Stimulated activated naive CD8-positive, alpha-beta T cell treated with anti-CD3 and anti-CD28 coated beads, Interleukin-15, Interleukin-2, amounts not matched to agents 100 ng/mL and 50 ng/mL, for 24 hours (primary cell): ENCODE measurements at regions not wholly inside any gene's neighbourhood (a gene's known extent, or its start where the extent isn't known, plus 50 kb on each side); places are given as distances from the start of the nearest gene placed in this dataset.
A peak's percentile ranks its signal among the peaks of the same experiment; 100 is the strongest.

Experiments
- H3K27ac Mint-ChIP-seq: one replicate; pipeline ENCODE4 v1.8.0; 2021; ENCODE audit warnings: mild to moderate bottlenecking, mixed read lengths
- H3K27me3 Mint-ChIP-seq: one replicate; pipeline ENCODE4 v1.8.0; 2021; ENCODE audit warnings: mixed read lengths
- H3K36me3 Mint-ChIP-seq: one replicate; pipeline ENCODE4 v1.8.0; 2021; ENCODE audit warnings: low read depth, mixed read lengths
- H3K4me1 Mint-ChIP-seq: one replicate; pipeline ENCODE4 v1.8.0; 2021; ENCODE audit warnings: low read depth, mixed read lengths
- H3K4me3 Mint-ChIP-seq: one replicate; pipeline ENCODE4 v1.8.0; 2021; ENCODE audit warnings: mild to moderate bottlenecking, mixed read lengths
- H3K9me3 Mint-ChIP-seq: one replicate; pipeline ENCODE4 v1.8.0; 2021; ENCODE audit warnings: mixed read lengths

DNA sequence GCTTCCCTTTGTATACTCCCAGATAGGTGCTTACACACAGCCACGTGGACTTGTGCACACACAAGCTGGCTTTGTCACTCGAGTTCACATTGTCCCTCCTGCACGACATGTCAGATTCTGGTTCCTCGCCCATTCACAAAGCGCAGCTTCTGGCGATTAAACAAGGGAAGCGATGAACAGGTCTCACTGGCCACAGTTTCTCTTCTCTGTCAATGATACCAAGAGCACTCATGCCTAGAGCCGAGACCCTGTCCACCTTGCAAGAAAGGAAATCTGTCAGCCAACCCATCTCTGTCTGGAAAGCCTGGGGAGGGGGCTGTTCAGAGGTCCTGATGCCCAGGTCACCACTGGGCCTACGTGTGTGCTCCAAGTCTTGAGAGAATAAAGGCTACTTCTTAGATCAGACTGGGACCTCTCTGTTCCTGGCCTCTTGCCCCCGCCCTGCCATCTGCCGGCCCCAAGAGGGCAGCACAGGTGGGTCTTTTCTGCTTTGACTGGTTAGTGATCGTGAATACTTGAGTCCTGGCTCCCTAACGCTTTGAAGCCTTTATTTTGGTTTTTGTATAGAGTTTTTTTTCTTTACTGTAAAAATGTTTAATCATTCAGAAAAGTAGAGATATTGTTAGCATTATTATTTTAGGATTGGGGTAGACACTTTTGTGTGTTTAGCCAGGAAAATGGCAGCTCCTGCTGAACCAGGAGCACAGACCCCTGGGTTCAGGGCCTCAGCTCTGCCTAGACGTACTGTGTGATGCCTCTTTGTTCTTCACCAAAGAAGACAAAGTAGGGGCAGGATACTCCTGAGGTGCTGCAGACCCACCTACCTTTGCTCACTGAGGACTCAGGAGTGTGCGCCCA lies 104.7 kb downstream of the MRM1 start:
- Mint-ChIP-seq H3K4me1 (no peaks in the 10 kb centered on the region), H3K4me3 (no peak overlapping the region), H3K36me3 (no peaks in the 10 kb centered on the region), H3K27me3 (peaks cover 43% of the 10 kb centered on the region), H3K9me3 (no peaks in the 10 kb centered on the region), H3K27ac (no peak overlapping the region)

DNA sequence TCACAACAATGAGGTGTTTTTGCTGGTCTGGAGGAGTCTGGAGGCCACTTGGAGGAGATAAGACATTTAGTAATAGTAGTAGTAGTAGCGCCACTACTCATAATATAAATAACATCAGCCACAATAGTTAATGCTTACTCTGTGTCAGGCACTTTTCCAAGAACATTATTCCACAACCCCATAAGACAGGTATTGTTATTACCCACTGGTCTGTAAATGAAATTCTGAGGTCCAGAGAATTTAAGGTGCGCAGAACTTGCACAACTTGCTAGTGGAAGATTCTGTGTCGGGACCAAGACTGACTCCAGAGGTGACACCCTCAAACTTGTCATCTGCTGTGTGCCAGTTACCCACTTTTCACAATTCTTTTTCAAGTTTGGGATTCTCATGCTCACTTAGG lies 106.5 kb downstream of the MRM1 start:
- Mint-ChIP-seq H3K4me1 (no peaks in the 10 kb centered on the region), H3K27me3 (peaks cover 26% of the 10 kb centered on the region), H3K9me3 (no peaks in the 10 kb centered on the region), H3K27ac (no peak overlapping the region), H3K36me3 (no peaks in the 10 kb centered on the region), H3K4me3 (no peak overlapping the region)

- no peak overlapping the region for H3K27ac Mint-ChIP-seq
- peaks cover under 1% of the 10 kb centered on the region for H3K4me1 Mint-ChIP-seq
- H3K9me3 Mint-ChIP-seq, result no peaks in the 10 kb centered on the region
- H3K4me3 Mint-ChIP-seq, result no peak overlapping the region
- H3K27me3 Mint-ChIP-seq, result no peaks in the 10 kb centered on the region
- H3K36me3 Mint-ChIP-seq, result no peaks in the 10 kb centered on the region
These were observed 113.4 kb downstream of the MRM1 start for GRCh38 chr17:36714789-36715188.

DNA sequence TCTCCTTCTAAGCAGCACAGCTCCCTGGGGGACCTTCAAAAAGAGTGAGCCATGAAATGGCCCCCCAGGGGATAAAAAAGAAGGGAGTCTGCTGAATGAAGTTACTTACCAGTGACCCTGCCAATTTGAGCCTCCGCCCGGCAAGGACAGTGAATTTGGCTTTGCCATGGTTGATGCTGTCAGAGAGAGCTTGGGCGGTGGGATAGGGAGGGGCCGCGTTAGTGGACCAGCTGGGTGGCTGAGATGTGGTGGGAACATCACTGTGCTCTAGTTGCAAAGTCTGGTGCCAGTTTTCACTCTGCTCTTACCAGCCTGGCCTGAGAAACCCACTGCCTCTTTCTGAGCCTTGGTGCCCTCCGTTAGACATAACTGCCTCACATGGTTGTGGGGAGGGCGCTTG lies 114.6 kb downstream of the MRM1 start:
- Mint-ChIP-seq H3K4me3 (no peak overlapping the region), H3K4me1 (peaks cover 10% of the 10 kb centered on the region), H3K27ac (no peak overlapping the region), H3K27me3 (no peaks in the 10 kb centered on the region), H3K36me3 (no peaks in the 10 kb centered on the region), H3K9me3 (no peaks in the 10 kb centered on the region)

DNA sequence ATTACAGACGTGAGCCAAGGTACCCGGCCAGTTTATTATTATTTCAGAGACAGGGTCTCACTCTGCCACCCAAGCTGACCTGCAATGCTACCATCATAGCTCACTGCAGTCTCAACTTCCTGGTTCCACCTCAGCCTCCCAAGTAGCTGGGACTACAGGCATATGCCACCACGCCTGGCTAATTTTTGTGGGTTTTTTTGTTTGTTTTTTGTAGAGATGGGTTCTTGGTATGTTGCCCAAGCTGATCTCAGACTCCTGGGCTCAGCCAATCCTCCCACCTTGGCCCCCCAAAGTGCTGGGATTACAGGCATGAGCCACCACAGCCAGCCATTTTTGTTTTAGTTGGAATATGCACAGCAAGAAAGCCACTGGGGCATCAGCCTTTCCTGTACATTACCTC lies 115.7 kb downstream of the MRM1 start:
- H3K4me3 Mint-ChIP-seq, result no peak overlapping the region

DNA sequence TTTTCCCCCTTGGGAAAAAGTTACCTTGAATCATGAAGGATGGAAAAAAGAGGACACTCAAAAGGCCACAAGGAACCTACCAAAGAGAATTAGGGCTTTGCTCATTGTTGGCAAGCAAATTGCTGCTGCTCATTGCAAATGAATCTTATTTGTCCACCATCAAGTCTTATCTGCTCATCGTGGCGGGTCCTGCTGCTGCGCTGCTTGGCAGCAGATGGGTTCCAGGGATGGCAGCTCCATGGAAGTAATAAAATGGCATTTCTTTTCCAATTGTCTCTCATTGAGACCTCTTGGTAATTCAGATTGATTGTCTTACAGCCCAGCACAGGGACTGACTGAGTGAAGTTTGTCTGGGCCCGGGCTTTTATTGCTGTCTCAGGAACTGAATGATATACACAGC lies 118.7 kb downstream of the MRM1 start:
- Mint-ChIP-seq H3K36me3 (no peaks in the 10 kb centered on the region), H3K27ac (no peak overlapping the region), H3K4me1 (peaks cover 44% of the 10 kb centered on the region), H3K4me3 (no peak overlapping the region), H3K27me3 (no peaks in the 10 kb centered on the region), H3K9me3 (no peaks in the 10 kb centered on the region)

More for the DNA sequence above, 115.7 kb downstream of the MRM1 start:
- H3K9me3 Mint-ChIP-seq, result no peaks in the 10 kb centered on the region
- H3K27me3 Mint-ChIP-seq, result no peaks in the 10 kb centered on the region
- peaks cover 20% of the 10 kb centered on the region for H3K4me1 Mint-ChIP-seq
- no peak overlapping the region for H3K27ac Mint-ChIP-seq
- no peaks in the 10 kb centered on the region for H3K36me3 Mint-ChIP-seq

- Mint-ChIP-seq H3K4me1 (peaks cover 54% of the 10 kb centered on the region), H3K27ac (peak overlapping the region; percentile 95), H3K27me3 (no peaks in the 10 kb centered on the region), H3K9me3 (no peaks in the 10 kb centered on the region), H3K36me3 (no peaks in the 10 kb centered on the region), H3K4me3 (peak overlapping the region; percentile 73)
These were observed 120.3 kb downstream of the MRM1 start for GRCh38 chr17:36721560-36722120.

GRCh38 chr17:36722121-36722902 lies 120.9 kb downstream of the MRM1 start:
- no peaks in the 10 kb centered on the region for H3K36me3 Mint-ChIP-seq
- peaks cover 59% of the 10 kb centered on the region for H3K4me1 Mint-ChIP-seq
- H3K27ac Mint-ChIP-seq, result peak overlapping the region; percentile 95
- no peaks in the 10 kb centered on the region for H3K9me3 Mint-ChIP-seq
- H3K4me3 Mint-ChIP-seq, result peak overlapping the region; percentile 81
- no peaks in the 10 kb centered on the region for H3K27me3 Mint-ChIP-seq

GRCh38 chr17:36722903-36723263 lies 121.5 kb downstream of the MRM1 start:
- Mint-ChIP-seq H3K27me3 (no peaks in the 10 kb centered on the region), H3K4me3 (peak overlapping the region; percentile 81), H3K36me3 (no peaks in the 10 kb centered on the region), H3K9me3 (no peaks in the 10 kb centered on the region), H3K4me1 (peaks cover 65% of the 10 kb centered on the region), H3K27ac (peak overlapping the region; percentile 86)

GRCh38 chr17:36723459-36724025 lies 122.2 kb downstream of the MRM1 start:
- H3K9me3 Mint-ChIP-seq, result no peaks in the 10 kb centered on the region
- no peaks in the 10 kb centered on the region for H3K36me3 Mint-ChIP-seq
- H3K4me1 Mint-ChIP-seq, result peaks cover 72% of the 10 kb centered on the region
- peak overlapping the region; percentile 86 for H3K27ac Mint-ChIP-seq
- peaks cover 4% of the 10 kb centered on the region for H3K27me3 Mint-ChIP-seq
- peak overlapping the region; percentile 81 for H3K4me3 Mint-ChIP-seq

DNA sequence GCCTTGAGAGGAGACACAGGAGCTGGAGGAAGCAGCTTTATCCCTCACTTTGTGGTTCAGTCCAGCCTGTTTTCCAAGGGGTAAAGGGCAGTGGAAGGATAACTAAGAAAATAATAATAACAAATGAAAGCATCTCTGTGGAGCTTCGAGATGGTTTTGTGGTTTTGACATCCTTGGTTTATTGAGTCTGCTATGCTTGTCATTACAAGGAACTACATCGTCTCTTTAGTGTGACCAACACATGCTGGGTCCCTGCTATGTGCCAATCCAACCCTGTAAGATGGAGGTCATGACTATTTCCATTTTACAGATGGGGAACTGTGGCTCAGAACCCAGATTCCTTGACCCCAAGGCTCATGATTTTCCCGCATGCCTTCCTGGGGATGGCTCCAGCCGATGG lies 124.8 kb downstream of the MRM1 start:
- Mint-ChIP-seq H3K9me3 (no peaks in the 10 kb centered on the region), H3K27ac (peak overlapping the region; percentile 77), H3K27me3 (peaks cover 10% of the 10 kb centered on the region), H3K4me1 (peaks cover 69% of the 10 kb centered on the region), H3K4me3 (no peak overlapping the region), H3K36me3 (no peaks in the 10 kb centered on the region)

DNA sequence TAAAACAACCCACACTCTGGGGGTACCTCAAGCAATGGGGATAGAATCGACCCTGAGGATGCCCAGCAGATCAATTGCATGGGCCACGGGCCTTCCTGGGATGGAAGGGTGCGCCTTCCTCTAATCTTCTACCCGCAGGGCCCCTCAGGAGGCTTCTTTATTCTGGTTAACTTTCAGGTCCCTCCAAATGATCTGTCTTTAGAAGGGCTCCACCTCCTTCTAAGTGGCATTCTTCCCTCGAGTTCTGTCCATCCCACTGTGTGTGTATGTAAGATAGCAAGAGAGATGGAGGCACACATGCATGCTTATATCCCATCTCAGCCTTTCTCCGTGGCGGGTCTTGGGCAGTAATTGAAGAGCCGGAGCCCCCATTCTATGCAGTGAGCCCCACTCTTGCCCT lies 125.7 kb downstream of the MRM1 start:
- Mint-ChIP-seq H3K36me3 (no peaks in the 10 kb centered on the region), H3K27ac (peak overlapping the region; percentile 77), H3K4me1 (peaks cover 61% of the 10 kb centered on the region), H3K27me3 (peaks cover 10% of the 10 kb centered on the region), H3K9me3 (no peaks in the 10 kb centered on the region), H3K4me3 (no peak overlapping the region)

DNA sequence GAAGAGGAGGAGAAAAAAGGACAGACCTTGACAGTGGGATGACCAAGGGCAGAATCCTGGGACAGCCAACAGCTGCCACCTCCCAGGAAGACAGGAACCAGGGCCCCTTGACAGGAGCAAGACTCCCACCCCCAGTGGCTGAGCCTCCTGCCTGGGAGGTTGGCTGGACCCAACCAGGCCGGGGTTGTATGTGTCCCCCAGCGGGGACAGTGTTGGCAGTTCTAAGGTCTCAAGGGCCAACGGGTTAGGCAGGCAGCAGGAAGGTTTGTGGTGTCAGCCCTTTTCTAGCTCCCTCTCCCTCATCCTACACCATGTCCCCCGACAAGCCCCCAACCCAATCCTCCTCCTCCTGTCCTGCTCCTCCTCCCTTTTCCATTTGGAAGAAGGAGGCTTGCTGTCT lies 126.2 kb downstream of the MRM1 start:
- peaks cover 58% of the 10 kb centered on the region for H3K4me1 Mint-ChIP-seq
- no peaks in the 10 kb centered on the region for H3K9me3 Mint-ChIP-seq
- H3K36me3 Mint-ChIP-seq, result no peaks in the 10 kb centered on the region
- peak overlapping the region; percentile 74 for H3K4me3 Mint-ChIP-seq
- H3K27me3 Mint-ChIP-seq, result peaks cover 15% of the 10 kb centered on the region
- H3K27ac Mint-ChIP-seq, result peak overlapping the region; percentile 88

- Mint-ChIP-seq H3K9me3 (no peaks in the 10 kb centered on the region), H3K36me3 (no peaks in the 10 kb centered on the region), H3K27me3 (peaks cover 15% of the 10 kb centered on the region), H3K4me1 (peaks cover 51% of the 10 kb centered on the region), H3K4me3 (peak overlapping the region; percentile 74), H3K27ac (peak overlapping the region; percentile 88)
These were observed 126.9 kb downstream of the MRM1 start for GRCh38 chr17:36728030-36728991.
